Right lung (tissue), 2 donors: ENCODE measurements at regions not wholly inside any gene's neighbourhood (a gene's known extent, or its start where the extent isn't known, plus 50 kb on each side); places are given as distances from the start of the nearest gene placed in this dataset.
A peak's percentile ranks its signal among the peaks of the same experiment; 100 is the strongest.

Source experiments
- DNase-seq, 2 donors: peaks; one replicate each; pipeline ENCODE4 v3.0.0-alpha.2; 2013

GRCh38 chr9:99699396-99699795 lies 122.3 kb upstream of the NR4A3 start:
- DNase-seq = no peak

DNA sequence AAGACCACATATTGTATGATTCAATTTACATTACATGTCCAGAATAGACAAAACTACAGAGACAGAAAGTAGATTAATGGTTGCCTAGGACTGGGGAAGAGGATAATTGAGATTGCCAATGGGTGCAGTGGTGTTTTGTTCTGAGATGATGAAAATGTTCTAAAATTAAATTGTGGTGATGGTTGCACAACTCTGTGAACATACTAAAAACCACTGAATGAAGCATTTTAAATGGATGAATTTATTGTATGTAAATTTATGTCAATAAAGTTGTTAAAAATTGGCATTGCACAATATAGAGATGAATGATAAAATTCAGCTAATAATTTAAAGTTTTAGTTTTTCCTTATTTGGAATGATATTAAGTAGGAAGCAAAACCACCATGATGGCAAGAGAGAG lies 109.5 kb upstream of the NR4A3 start:
- DNase-seq = no peak

- no peak for DNase-seq
Measured at GRCh38 chr9:99713838-99714306, 107.8 kb upstream of the NR4A3 start.

DNA sequence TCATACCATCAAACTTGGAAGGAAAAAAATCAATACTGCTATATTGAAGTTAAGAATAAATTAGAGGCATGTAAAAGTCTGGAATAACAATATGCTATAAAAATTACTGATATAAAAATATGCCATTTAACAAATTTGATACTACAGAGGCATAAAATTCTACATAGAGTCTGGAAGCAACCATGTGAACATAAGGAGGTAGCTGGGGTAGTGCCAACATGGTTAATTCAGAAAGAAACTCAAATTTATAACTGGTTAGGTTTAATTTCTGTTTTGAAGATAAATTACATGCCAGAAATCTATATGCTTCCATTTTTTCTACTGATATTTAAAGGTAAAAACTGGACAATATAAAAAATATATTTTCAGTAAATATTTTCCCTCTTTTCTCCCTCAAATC lies 103.1 kb upstream of the NR4A3 start:
- DNase-seq = no peak

- DNase-seq = peak; percentile 17 to 27
Measured at GRCh38 chr9:99720455-99721050, 101.1 kb upstream of the NR4A3 start.

DNA sequence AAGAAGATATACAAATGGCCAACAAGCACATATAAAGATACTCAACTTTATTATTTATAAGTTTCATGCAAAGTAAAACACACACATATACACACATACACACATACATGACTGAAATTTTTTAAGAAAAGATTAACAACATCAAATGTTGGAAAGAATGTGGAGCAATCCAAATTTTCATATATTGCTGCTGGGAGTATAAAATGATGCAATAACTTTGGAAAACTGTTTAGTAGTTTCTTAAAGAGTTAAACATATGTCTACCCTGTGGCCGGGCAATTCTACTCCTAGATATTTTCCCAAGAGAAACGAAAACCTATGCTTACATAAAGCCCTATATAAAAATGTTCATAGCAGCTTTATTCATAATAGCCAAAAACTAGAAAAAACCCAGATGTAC lies 99.8 kb upstream of the NR4A3 start:
- DNase-seq = no peak

GRCh38 chr9:99722877-99723276 lies 98.8 kb upstream of the NR4A3 start:
- DNase-seq = no peak

DNA sequence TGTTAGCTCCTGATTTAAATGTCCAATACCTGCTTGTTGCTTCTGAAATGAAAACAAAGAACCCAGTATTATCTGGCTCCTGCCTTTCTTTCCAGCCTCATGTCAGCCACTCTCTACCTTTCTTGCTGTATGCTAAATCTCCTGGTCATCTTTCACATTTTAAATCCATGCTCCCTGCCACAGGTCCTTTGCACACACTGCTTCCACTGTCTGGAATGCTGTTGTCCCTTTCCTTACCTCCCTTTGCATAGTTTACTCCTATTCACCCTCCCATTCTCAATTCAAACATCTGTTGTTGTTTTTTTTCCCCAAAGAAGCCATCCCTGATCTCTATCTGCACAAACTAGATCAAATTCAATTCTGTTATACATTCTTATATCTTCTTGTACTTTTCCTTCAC lies 97.0 kb upstream of the NR4A3 start:
- no peak for DNase-seq

GRCh38 chr9:99725852-99726251 lies 95.8 kb upstream of the NR4A3 start:
- no peak for DNase-seq

- DNase-seq = no peak
Measured at GRCh38 chr9:99726758-99727157, 94.9 kb upstream of the NR4A3 start.

DNA sequence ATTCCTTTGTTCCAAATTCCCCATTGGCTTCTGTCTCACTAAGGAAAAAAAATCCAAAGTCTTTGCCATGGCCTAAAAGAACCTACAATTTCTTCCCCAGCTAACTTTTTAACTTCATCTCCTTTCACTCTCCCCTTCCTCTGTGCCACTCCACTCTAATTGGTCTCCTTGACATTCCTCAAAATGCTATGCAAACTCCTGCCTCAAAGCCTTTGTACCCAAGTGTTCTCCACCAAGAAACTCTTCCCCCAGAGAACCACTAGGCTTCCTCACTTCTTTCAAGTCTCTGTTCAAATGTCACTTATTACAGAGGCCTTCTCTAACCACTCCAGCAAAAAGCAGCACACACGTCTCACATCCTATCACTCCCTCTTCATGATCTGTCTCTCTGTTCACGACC lies 91.6 kb upstream of the NR4A3 start:
- DNase-seq = peak; percentile 2 to 6

DNA sequence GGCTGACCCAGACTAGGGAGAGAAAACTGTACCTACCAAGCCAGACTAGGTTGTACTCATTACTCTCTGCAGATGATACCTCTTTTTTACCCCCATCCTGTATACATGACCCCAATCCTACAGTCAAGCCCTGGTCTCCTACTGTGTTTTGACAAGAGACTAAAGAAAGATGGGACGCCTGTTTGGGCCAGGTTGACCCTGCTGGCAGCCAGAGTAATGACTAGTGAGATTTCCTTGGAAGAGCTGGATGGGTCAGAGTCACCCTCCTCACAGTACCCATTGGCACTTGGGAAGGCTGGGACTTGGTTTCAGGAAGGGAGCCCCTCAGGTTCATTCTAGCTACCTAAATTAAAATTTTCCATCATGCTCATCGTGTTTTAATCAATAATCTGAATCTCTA lies 89.7 kb upstream of the NR4A3 start:
- no peak for DNase-seq

- peak; percentile 8 for DNase-seq
Measured at GRCh38 chr9:99732715-99733114, 89.0 kb upstream of the NR4A3 start.

GRCh38 chr9:99735041-99735440 lies 86.6 kb upstream of the NR4A3 start:
- DNase-seq = no peak

DNA sequence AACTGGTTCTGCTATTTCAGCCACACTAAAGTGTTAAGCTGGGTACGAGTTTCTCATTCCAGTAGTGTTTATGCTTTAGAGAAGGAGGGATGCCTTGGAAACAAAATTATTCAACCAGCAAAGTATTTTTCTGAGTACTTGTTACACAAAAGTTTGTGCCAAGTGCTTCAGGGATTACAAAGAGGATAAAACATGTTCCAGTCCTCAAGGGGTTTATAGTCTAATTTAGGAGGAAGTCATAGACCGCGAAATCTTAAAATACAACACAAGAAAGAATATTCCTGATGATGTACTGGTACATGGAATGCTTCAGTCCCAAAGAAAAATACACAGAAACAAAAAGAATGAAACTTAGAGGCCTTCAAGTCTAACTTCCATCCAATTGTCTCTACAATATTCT lies 85.4 kb upstream of the NR4A3 start:
- no peak for DNase-seq

DNA sequence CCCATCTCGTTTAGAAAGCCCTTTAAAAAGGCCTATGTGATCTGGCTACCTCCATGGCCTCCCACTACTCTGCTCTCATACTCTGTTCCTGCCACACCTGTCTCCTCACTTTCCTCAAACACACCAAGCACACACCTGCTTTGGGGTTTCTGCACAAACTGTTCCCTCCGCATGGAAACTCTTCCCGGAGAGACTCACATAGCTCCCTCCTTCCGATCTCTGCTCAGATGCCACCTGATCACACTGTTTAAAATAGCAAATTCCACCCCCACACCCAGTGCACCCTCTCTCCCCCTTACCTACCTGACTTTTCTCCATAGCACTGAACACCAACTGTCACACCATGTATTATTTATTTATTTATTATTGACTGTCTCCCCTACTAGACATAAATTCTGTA lies 84.0 kb upstream of the NR4A3 start:
- DNase-seq = no peak

GRCh38 chr9:99743006-99743405 lies 78.7 kb upstream of the NR4A3 start:
- no peak for DNase-seq

DNA sequence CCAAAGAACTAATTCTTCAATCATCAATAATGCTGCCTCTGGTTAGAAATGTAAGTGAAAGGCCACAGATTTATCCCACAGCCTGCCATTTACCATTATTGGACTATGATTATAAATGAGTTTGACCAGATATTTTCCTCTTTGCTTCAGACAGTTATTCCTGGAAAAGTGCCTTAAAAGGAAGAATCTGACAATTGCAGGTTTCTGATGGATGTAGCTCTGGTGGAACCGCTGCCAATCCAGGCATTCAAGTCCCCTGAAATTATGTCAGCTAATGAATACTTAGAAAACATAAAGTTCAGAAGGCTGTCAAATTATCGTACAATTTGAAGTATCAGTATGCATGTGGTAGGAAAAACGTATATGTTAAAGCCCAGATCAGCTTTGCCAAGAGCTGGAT lies 78.2 kb upstream of the NR4A3 start:
- DNase-seq = no peak

DNA sequence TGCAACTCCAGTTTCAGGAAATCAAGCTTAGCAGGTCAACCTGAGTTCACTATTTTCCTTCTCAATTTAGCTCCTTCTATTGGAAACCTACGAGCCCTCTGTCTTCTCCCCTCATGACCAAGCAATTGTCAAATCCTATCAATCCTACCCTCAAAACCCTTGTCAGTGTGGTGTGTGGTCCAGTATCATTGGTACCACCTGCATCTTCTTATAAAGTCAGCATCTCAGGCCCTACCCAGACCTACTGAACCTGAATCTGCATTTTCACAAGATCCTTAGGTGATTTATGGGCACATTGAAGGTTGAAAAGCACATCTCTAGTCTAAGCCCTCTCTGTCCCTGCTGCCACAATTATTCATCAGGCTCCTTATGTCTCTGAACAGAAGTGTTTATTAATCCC lies 77.6 kb upstream of the NR4A3 start:
- DNase-seq = no peak

- no peak for DNase-seq
Measured at GRCh38 chr9:99745085-99745484, 76.6 kb upstream of the NR4A3 start.

- DNase-seq = no peak
Measured at GRCh38 chr9:99746406-99746805, 75.3 kb upstream of the NR4A3 start.

DNA sequence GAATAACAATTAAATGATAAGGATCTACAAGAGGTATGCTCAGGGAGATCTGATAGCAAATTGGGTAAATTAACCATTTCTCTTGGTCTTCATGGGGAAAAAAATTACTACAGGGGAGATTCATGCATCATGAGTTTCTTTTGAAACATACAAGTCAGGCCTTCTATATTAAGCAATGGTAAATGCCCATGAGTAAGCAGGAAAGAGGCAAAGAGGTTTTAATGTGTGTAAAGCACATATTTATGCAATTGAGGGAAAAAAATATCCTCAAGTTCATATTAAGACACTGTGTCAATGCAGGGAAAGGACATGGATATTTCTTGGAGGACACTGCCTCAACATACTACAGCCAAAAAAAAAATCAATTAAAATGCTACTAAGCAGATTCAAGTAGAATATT lies 73.4 kb upstream of the NR4A3 start:
- DNase-seq = no peak

- DNase-seq = no peak
Measured at GRCh38 chr9:99748676-99749075, 73.0 kb upstream of the NR4A3 start.

GRCh38 chr9:99749641-99750040 lies 72.0 kb upstream of the NR4A3 start:
- no peak for DNase-seq

DNA sequence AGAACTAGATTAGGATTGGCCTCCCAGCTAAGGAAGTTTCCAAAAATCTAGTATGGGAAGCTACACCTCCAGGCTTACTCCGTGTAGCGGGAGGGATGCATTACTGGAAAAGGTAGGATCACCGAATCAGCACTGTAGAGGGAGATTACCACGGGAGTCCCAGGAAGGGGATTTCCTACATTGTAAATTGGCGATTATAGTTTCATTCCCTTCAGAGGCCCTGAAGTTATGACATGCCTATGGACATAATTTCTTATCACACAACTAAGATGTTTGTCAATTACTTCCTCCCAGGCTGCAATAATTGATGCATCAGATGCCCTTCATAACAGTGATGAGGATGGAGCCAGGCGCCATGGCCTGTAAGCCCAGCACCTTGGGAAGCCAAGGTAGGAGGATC lies 71.2 kb upstream of the NR4A3 start:
- no peak for DNase-seq
